ENCODE measurements at regions not wholly inside any gene's neighbourhood (a gene's known extent, or its start where the extent isn't known, plus 50 kb on each side); places are given as distances from the start of the nearest gene placed in this dataset.

- Histone ChIP-seq H3K4me1 (ENCODE audit: control insufficient read depth in 3 of 3, insufficient read depth in 3 of 3, low read length in 3 of 3) (peaks cover 0 to 3% (median 0%) of the 10 kb centered on the region in 3 donors), H3K27ac (ENCODE audit: low read depth, low read length) (no peak overlapping the region), H3K9me3 (ENCODE audit: control insufficient read depth in 3 of 3, low read length in 3 of 3) (no peaks in the 10 kb centered on the region), H3K9ac (ENCODE audit: low read depth in 1 of 3, low read length in 3 of 3) (no peak overlapping the region), H3K36me3 (ENCODE audit: control insufficient read depth in 3 of 3, insufficient read depth in 3 of 3, low read length in 3 of 3) (no peaks in the 10 kb centered on the region), H3K27me3 (ENCODE audit: control insufficient read depth in 3 of 3, insufficient read depth in 3 of 3, low read length in 3 of 3) (no peaks in the 10 kb centered on the region), H3K4me3 (ENCODE audit: low read length in 3 of 3) (no peak overlapping the region)
Observed at GRCh38 chr5:54725391-54726280, 208.1 kb downstream of the SNX18 start.

DNA sequence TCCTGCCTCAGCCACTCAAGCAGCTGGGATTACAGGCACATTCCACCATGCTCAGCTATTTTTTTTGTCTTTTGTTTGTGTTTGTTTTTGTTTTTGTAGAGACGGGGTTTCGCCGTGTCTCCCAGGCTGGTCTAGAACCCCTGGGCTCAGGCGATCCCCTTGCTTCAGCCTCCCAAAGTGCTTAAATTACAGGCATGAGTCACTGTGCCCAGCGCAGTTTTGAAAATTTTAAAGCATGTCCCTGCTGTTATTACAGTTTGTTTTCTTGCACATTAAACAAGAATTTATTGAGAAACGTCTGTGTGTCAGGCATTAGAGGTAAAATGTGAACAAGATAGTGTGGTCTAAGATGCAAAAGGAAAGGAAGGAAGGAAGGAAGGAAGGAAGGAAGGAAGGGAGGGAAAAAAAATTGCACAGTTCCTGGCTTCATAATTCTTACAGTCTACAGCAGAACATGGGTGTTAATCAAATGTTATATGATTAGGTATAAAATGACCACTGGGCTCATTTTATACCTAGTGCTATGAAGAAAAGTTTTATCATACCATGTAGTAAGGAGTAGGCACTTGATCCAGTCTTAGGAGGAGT is 205.4 kb downstream of the SNX18 start:
- Histone ChIP-seq H3K4me1 (ENCODE audit: control insufficient read depth in 3 of 3, insufficient read depth in 3 of 3, low read length in 3 of 3) (peaks cover 0 to 16% (median 7%) of the 10 kb centered on the region in 3 donors), H3K9ac (ENCODE audit: low read depth in 1 of 3, low read length in 3 of 3) (no peak overlapping the region), H3K27ac (ENCODE audit: low read depth, low read length) (no peak overlapping the region), H3K27me3 (ENCODE audit: control insufficient read depth in 3 of 3, insufficient read depth in 3 of 3, low read length in 3 of 3) (no peaks in the 10 kb centered on the region), H3K36me3 (ENCODE audit: control insufficient read depth in 3 of 3, insufficient read depth in 3 of 3, low read length in 3 of 3) (no peaks in the 10 kb centered on the region), H3K4me3 (ENCODE audit: low read length in 3 of 3) (no peak overlapping the region), H3K9me3 (ENCODE audit: control insufficient read depth in 3 of 3, low read length in 3 of 3) (no peaks in the 10 kb centered on the region)

DNA sequence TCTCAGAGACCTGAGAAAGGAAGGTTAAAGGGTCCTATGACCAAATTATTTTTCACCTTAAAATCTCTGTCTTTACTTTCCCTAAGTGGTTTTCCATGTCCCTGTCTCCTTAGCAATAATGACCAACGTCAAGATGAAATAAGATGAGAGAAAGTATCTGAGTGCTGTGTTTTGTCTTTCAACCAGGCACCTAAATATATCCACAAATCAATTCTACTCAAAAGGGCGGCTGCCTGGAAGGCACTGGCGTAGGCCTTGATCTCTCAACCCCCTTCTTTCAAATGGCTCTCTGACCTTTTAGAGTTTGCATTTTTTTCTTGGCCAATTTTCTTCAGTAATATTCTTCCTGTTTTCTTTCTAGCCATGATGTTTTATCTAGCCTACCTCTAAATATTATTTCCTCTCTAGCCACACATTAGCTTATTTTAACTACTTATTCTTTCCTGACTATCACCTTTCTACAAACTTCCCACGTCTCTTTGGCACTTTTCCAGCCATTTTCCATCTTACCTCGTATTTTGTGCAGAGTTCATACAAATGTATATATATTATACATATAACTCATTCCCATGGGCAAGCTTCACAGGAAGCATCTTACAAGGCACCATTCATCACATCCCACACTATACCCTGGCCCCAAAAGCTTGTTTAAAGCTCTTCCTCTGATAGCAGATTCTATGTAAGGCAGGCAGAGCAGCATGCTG is 204.5 kb downstream of the SNX18 start:
- no peak overlapping the region for H3K4me3 ChIP-seq (ENCODE audit: low read length in 3 of 3)
- no peak overlapping the region for H3K27ac ChIP-seq (ENCODE audit: low read depth, low read length)
- no peaks in the 10 kb centered on the region for H3K27me3 ChIP-seq (ENCODE audit: control insufficient read depth in 3 of 3, insufficient read depth in 3 of 3, low read length in 3 of 3)
- H3K36me3 ChIP-seq (ENCODE audit: control insufficient read depth in 3 of 3, insufficient read depth in 3 of 3, low read length in 3 of 3) = no peaks in the 10 kb centered on the region
- peaks cover 0 to 16% (median 7%) of the 10 kb centered on the region in 3 donors for H3K4me1 ChIP-seq (ENCODE audit: control insufficient read depth in 3 of 3, insufficient read depth in 3 of 3, low read length in 3 of 3)
- no peaks in the 10 kb centered on the region for H3K9me3 ChIP-seq (ENCODE audit: control insufficient read depth in 3 of 3, low read length in 3 of 3)
- no peak overlapping the region for H3K9ac ChIP-seq (ENCODE audit: low read depth in 1 of 3, low read length in 3 of 3)

- Histone ChIP-seq H3K9ac (ENCODE audit: low read depth in 1 of 3, low read length in 3 of 3) (no peak overlapping the region), H3K4me1 (ENCODE audit: control insufficient read depth in 3 of 3, insufficient read depth in 3 of 3, low read length in 3 of 3) (peaks cover 0 to 16% (median 7%) of the 10 kb centered on the region in 3 donors), H3K27ac (ENCODE audit: low read depth, low read length) (no peak overlapping the region), H3K4me3 (ENCODE audit: low read length in 3 of 3) (no peak overlapping the region), H3K9me3 (ENCODE audit: control insufficient read depth in 3 of 3, low read length in 3 of 3) (no peaks in the 10 kb centered on the region), H3K36me3 (ENCODE audit: control insufficient read depth in 3 of 3, insufficient read depth in 3 of 3, low read length in 3 of 3) (no peaks in the 10 kb centered on the region), H3K27me3 (ENCODE audit: control insufficient read depth in 3 of 3, insufficient read depth in 3 of 3, low read length in 3 of 3) (no peaks in the 10 kb centered on the region)
Observed at GRCh38 chr5:54721116-54721515, 203.6 kb downstream of the SNX18 start.

DNA sequence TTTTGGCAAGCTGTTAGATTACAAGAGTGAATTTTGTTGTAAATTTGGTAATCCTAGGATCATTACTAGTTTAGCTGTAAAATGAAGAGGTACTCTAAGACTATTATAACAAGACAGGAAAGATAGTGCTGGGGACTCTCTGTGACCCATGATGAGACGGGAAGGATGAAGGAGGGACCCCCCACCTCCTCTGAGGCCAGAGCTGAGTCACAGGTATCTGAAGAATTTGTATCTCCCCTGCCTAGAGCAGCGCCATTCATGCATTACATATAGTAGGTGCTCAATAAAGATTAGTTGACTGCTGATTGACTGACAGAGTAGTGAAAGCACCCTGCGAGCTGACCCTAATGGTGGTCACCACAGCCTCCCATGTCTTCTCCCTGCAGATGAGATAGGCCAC is 202.8 kb downstream of the SNX18 start:
- no peaks in the 10 kb centered on the region for H3K9me3 ChIP-seq (ENCODE audit: control insufficient read depth in 3 of 3, low read length in 3 of 3)
- peak overlapping the region; percentile 33 for H3K27ac ChIP-seq (ENCODE audit: low read depth, low read length)
- no peak overlapping the region for H3K9ac ChIP-seq (ENCODE audit: low read depth in 1 of 3, low read length in 3 of 3)
- no peak overlapping the region for H3K4me3 ChIP-seq (ENCODE audit: low read length in 3 of 3)
- H3K4me1 ChIP-seq (ENCODE audit: control insufficient read depth in 3 of 3, insufficient read depth in 3 of 3, low read length in 3 of 3) = peaks cover 0 to 16% (median 7%) of the 10 kb centered on the region in 3 donors
- no peaks in the 10 kb centered on the region for H3K36me3 ChIP-seq (ENCODE audit: control insufficient read depth in 3 of 3, insufficient read depth in 3 of 3, low read length in 3 of 3)
- no peaks in the 10 kb centered on the region for H3K27me3 ChIP-seq (ENCODE audit: control insufficient read depth in 3 of 3, insufficient read depth in 3 of 3, low read length in 3 of 3)

DNA sequence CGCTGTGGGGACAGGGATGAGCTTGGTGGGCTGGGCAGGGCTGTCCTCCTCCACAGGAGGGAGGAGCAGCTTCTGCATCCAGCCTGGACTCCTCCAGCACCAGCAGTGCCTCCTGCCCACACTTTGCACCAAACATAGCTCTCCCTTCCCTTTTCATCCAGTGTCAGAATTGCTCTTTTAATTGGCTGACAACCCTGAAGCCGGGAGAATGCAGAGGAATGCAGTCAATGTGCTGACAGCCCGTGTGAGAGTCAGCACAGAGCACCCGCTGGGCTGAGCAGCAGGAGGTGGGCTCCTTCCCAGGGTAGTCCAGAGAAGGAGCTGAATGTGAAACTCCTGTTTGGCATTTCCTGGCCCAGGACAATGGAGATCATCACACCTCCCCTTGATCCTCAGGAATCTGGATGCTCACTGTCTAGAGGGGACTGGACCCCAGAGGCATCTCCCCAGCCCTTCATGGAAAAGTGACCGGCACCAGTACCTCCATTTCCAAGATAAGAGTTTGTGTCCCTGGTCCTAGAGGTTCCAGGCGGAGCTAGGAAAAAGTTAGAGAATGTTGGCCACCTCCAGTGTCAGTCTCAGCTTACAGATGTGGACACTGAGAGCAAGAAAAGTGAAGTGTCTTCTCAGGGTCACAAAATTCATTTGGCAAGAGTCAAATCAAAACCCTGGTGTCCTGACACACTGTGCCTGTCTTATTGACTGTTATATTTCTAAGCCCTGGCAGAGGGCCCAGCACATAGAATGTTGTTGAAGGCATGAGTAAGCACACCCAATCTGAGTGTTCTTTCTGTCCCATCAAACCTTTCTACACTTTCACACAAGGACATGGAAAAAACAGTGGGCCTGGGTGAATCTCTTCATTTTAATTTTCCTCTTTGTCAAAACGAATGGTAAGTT is 202.1 kb downstream of the SNX18 start:
- H3K36me3 ChIP-seq (ENCODE audit: control insufficient read depth in 3 of 3, insufficient read depth in 3 of 3, low read length in 3 of 3) = no peaks in the 10 kb centered on the region
- H3K9ac ChIP-seq (ENCODE audit: low read depth in 1 of 3, low read length in 3 of 3) = no peak overlapping the region
- peaks cover 0 to 16% (median 7%) of the 10 kb centered on the region in 3 donors for H3K4me1 ChIP-seq (ENCODE audit: control insufficient read depth in 3 of 3, insufficient read depth in 3 of 3, low read length in 3 of 3)
- no peaks in the 10 kb centered on the region for H3K9me3 ChIP-seq (ENCODE audit: control insufficient read depth in 3 of 3, low read length in 3 of 3)
- H3K4me3 ChIP-seq (ENCODE audit: low read length in 3 of 3) = no peak overlapping the region
- H3K27ac ChIP-seq (ENCODE audit: low read depth, low read length) = peak overlapping the region; percentile 33
- H3K27me3 ChIP-seq (ENCODE audit: control insufficient read depth in 3 of 3, insufficient read depth in 3 of 3, low read length in 3 of 3) = no peaks in the 10 kb centered on the region

DNA sequence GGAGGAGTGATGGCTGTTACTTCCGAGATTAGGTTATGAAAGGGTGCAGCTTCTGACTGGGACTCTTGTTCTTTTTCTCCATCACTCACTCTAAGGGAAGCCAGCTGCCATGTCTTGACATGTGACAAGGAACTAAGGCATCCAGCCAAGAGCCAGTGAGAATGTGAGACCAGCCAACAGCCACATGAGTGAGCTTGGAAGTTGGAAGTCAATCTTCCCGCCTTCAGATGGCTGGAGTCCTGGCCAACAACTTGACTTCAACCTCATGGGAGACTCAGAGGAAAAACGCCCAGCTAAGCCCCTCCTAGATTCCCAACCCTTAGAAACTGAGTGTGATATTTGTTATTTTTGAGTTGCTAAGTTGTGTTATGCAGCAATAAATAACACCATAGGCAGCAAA is 201.1 kb downstream of the SNX18 start:
- no peak overlapping the region for H3K27ac ChIP-seq (ENCODE audit: low read depth, low read length)
- H3K27me3 ChIP-seq (ENCODE audit: control insufficient read depth in 3 of 3, insufficient read depth in 3 of 3, low read length in 3 of 3) = no peaks in the 10 kb centered on the region
- H3K4me3 ChIP-seq (ENCODE audit: low read length in 3 of 3) = no peak overlapping the region
- peaks cover 0 to 16% (median 7%) of the 10 kb centered on the region in 3 donors for H3K4me1 ChIP-seq (ENCODE audit: control insufficient read depth in 3 of 3, insufficient read depth in 3 of 3, low read length in 3 of 3)
- H3K36me3 ChIP-seq (ENCODE audit: control insufficient read depth in 3 of 3, insufficient read depth in 3 of 3, low read length in 3 of 3) = no peaks in the 10 kb centered on the region
- no peak overlapping the region for H3K9ac ChIP-seq (ENCODE audit: low read depth in 1 of 3, low read length in 3 of 3)
- no peaks in the 10 kb centered on the region for H3K9me3 ChIP-seq (ENCODE audit: control insufficient read depth in 3 of 3, low read length in 3 of 3)

DNA sequence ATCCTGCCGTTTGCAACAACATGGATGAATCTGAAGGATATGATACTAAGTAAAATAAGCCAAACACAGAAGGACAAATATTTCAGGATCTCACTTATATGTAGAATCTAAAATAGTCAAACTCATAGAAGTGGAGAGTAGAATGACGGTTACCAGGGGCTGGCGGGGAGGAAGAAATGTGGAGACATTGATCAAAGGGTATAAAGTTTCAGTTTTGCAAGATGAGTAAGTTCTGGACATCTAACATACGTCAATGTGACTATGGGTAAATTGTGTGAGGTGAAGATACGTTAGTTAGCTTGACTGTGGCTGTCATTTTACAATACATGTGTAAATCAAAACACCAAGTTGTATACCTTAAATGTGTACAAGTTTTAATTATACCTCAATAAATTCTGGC is 200.3 kb downstream of the SNX18 start:
- Histone ChIP-seq H3K4me1 (ENCODE audit: control insufficient read depth in 3 of 3, insufficient read depth in 3 of 3, low read length in 3 of 3) (peaks cover 0 to 16% (median 7%) of the 10 kb centered on the region in 3 donors), H3K9ac (ENCODE audit: low read depth in 1 of 3, low read length in 3 of 3) (no peak overlapping the region), H3K9me3 (ENCODE audit: control insufficient read depth in 3 of 3, low read length in 3 of 3) (no peaks in the 10 kb centered on the region), H3K27ac (ENCODE audit: low read depth, low read length) (no peak overlapping the region), H3K27me3 (ENCODE audit: control insufficient read depth in 3 of 3, insufficient read depth in 3 of 3, low read length in 3 of 3) (no peaks in the 10 kb centered on the region), H3K36me3 (ENCODE audit: control insufficient read depth in 3 of 3, insufficient read depth in 3 of 3, low read length in 3 of 3) (no peaks in the 10 kb centered on the region), H3K4me3 (ENCODE audit: low read length in 3 of 3) (no peak overlapping the region)

DNA sequence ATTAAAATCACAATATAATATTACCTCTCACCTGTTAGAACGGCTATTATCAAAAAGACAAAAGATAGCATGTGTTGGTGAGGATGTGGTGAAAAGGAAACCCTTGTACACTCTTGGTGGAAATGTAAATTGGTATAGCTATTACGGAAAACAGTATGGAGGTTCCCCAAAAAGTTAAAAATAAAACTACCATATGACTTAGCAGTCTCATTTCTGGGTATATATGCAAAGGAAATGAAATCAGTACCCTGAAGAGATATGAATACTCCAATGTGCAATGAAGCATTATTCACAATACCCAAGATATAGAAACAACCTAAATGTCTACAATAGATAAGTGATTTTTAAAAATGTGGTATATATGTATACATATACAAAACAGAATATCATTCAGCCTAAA is 199.9 kb downstream of the SNX18 start:
- Histone ChIP-seq H3K9ac (ENCODE audit: low read depth in 1 of 3, low read length in 3 of 3) (no peak overlapping the region), H3K27me3 (ENCODE audit: control insufficient read depth in 3 of 3, insufficient read depth in 3 of 3, low read length in 3 of 3) (no peaks in the 10 kb centered on the region), H3K4me1 (ENCODE audit: control insufficient read depth in 3 of 3, insufficient read depth in 3 of 3, low read length in 3 of 3) (peaks cover 0 to 16% (median 7%) of the 10 kb centered on the region in 3 donors), H3K4me3 (ENCODE audit: low read length in 3 of 3) (no peak overlapping the region), H3K27ac (ENCODE audit: low read depth, low read length) (no peak overlapping the region), H3K36me3 (ENCODE audit: control insufficient read depth in 3 of 3, insufficient read depth in 3 of 3, low read length in 3 of 3) (no peaks in the 10 kb centered on the region), H3K9me3 (ENCODE audit: control insufficient read depth in 3 of 3, low read length in 3 of 3) (no peaks in the 10 kb centered on the region)

Data from skeletal muscle tissue (tissue), 3 donors.